ENCODE measurements at regions not wholly inside any gene's neighbourhood (a gene's known extent, or its start where the extent isn't known, plus 50 kb on each side); places are given as distances from the start of the nearest gene placed in this dataset.

DNA sequence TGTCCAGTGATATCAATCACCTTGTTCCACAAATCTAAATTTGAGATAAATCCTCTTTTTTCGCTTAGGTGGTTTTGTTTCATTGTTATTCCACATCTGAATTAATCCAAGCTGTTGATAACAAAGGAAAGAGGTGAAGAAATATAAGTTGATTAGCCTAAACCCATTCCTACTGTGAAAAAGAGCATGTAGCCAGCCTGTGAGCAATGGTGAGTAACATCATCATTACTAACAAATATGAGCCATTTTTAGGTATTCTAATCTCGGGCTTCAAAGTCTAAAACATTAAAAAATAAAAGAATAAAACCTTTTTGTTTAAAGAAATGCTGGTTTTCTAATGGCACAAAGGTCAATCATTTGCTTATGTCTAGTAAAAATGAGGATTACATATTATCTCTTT is 52.1 kb upstream of the P3H2 start:
- no peaks in the 10 kb centered on the region for H3K9me3 ChIP-seq (ENCODE audit: control insufficient read depth, insufficient read depth, low read depth, low read length)
- H3K9ac ChIP-seq (ENCODE audit: insufficient read depth, low read length): no peak overlapping the region
- no peak overlapping the region for H3K4me2 ChIP-seq (ENCODE audit: extremely low read depth, insufficient read depth, low read length)
- no peak overlapping the region for H2AFZ ChIP-seq (ENCODE audit: low read length)
- TF ChIP-seq EZH2 (IDR thresholded peaks at IDR 0.05; ENCODE audit: low read length, missing control alignments): no peak
- no peaks in the 10 kb centered on the region for H4K20me1 ChIP-seq (ENCODE audit: control insufficient read depth, extremely low read depth, insufficient read depth, low read length)
- H3K79me2 ChIP-seq (ENCODE audit: control insufficient read depth, insufficient read depth, low read length): no peaks in the 10 kb centered on the region
- H3K27me3 ChIP-seq (ENCODE audit: control insufficient read depth, insufficient read depth, low read length): no peaks in the 10 kb centered on the region
- no peak overlapping the region for H3K27ac ChIP-seq (ENCODE audit: insufficient read depth, low read length)
- peak in 1 of 2 donors; percentile 51 for DNase-seq (ENCODE audit: low read depth in 2 of 2)
- H3K36me3 ChIP-seq (ENCODE audit: control insufficient read depth, insufficient read depth, low read length): no peaks in the 10 kb centered on the region
- no peak overlapping the region for H3K4me3 ChIP-seq (replicated peaks in 1 of 4; ENCODE audit: control extremely low read depth in 1 of 4, insufficient read depth in 1 of 4, low read depth in 3 of 4, low read length in 4 of 4)
- peaks cover 2% of the 10 kb centered on the region for H3K4me1 ChIP-seq (ENCODE audit: control insufficient read depth, extremely low read depth, insufficient read depth, low read length)
